ENCODE measurements at regions not wholly inside any gene's neighbourhood (a gene's known extent, or its start where the extent isn't known, plus 50 kb on each side); places are given as distances from the start of the nearest gene placed in this dataset.

DNA sequence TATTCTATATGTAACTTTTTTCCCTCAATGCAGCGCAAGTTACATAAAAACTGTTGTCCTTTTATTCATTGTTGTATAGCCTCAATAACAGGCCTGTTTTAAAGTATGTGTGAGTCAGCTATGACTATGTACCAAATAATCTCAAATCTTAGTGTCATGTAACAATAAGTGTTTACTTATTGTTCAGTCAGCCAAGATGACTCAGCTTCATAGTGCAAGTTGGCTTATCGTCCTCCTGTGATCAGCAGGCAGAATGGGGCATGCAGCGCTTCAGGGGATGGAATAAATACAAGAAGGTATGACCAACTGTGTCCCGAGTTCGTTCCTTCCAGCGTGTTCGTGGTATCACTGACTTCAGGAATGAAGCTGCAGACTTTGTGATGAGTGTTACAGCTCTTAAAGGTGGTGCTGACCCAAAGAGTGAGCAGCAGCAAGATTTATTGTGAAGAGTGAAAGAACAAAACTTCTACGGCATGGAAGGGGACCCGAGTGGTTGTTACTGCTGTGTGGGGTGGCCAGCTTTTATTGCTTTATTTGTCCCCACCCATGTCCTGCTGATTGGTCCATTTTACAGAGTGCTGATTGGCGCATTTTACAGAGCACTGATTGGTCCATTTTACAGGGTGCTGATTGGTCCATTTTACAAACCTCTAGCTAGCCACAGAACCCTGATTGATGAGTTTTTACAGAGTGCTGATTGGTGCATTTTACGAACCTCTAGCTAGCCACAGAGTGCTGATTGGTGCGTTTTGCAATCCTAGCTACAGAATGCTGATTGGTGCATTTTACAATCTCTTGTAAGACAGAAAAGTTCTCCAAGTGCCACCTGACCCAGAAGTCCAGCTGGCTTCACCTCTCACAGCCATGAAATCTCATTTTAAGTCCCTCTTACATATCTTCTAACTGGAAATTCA is 1016.0 kb downstream of the MCTP2 start:
- no peaks in the 10 kb centered on the region for H3K27me3 ChIP-seq (ENCODE audit: control insufficient read depth in 1 of 2, insufficient read depth in 2 of 2, low read length in 2 of 2)
- FAIRE-seq: no peak
- in situ Hi-C loops (cut with HindIII; ENCODE audit: extremely low pct_ligation_motif_present, low pct_unique_long_range_greater_than_20kb) (no loop called here), intact Hi-C loops (cut with micrococcal nuclease; ENCODE audit: unreplicated experiment) (no loop called here)
- H3K4me1 ChIP-seq (ENCODE audit: insufficient read depth, low read length): no peaks in the 10 kb centered on the region
- no peak overlapping the region for H3K4me2 ChIP-seq (ENCODE audit: low read depth, low read length)
- 19% methylated on average over 12 of the region's 12 CpGs for WGBS (ENCODE audit: low lambda C conversion rate)
- no peak overlapping the region for H3K27ac ChIP-seq (ENCODE audit: extremely low read length, insufficient read depth, low read length)
- ChIA-PET POLR2A (no interaction called here), CTCF (ENCODE audit: low intra/inter-chr PET ratio, low total read pairs) (no interaction called here)
- no TSS peak for BruUV-seq (replicated peaks)
- H4K20me1 ChIP-seq (ENCODE audit: insufficient read depth, low read length): no peaks in the 10 kb centered on the region
- no peak overlapping the region for H3K9ac ChIP-seq (ENCODE audit: insufficient read depth, low read depth, low read length)
- H2AFZ ChIP-seq (ENCODE audit: low read length): no peak overlapping the region
- TF ChIP-seq SOX13 (IDR thresholded peaks at IDR 0.05) (no peak), SOX13 (CRISPR knock-in tag; conservative IDR thresholded peaks at IDR 0.05 in 1 of 2, IDR thresholded peaks at IDR 0.05 in 1 of 2) (peak in 1 of 2 experiments; percentile 7; a peak in 1 of 4 replicates), ZNF503 (CRISPR knock-in tag; IDR thresholded peaks at IDR 0.05) (no peak), ZNF12 (CRISPR knock-in tag; IDR thresholded peaks at IDR 0.05) (no peak), BATF2 (CRISPR knock-in tag; IDR thresholded peaks at IDR 0.05) (no peak), FOSL2 (CRISPR knock-in tag; IDR thresholded peaks at IDR 0.05) (peak; percentile 71), CBX2 (IDR thresholded peaks at IDR 0.05; ENCODE audit: low read depth, low read length) (no peak), CBX2 (CRISPR knock-in tag; IDR thresholded peaks at IDR 0.05; ENCODE audit: low read depth) (no peak), MAFK (conservative IDR thresholded peaks at IDR 0.05 in 1 of 2, IDR thresholded peaks at IDR 0.05 in 1 of 2; ENCODE audit: low read length in 2 of 2) (peak; percentile 33 to 64; a peak in 3 of 4 replicates), MAFF (IDR thresholded peaks at IDR 0.05; ENCODE audit: low read depth, low read length) (peak; percentile 50; the same call in 1 of the 2 replicates)
- TF ChIP-seq, protein P1, sequence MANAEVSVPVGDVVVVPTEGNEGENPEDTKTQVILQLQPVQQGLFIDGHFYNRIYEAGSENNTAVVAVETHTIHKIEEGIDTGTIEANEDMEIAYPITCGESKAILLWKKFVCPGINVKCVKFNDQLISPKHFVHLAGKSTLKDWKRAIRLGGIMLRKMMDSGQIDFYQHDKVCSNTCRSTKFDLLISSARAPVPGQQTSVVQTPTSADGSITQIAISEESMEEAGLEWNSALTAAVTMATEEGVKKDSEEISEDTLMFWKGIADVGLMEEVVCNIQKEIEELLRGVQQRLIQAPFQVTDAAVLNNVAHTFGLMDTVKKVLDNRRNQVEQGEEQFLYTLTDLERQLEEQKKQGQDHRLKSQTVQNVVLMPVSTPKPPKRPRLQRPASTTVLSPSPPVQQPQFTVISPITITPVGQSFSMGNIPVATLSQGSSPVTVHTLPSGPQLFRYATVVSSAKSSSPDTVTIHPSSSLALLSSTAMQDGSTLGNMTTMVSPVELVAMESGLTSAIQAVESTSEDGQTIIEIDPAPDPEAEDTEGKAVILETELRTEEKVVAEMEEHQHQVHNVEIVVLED (CRISPR knock-in tag; IDR thresholded peaks at IDR 0.05; ENCODE audit: borderline replicate concordance): no peak
- H3K4me3 ChIP-seq (replicated peaks in 1 of 3; ENCODE audit: insufficient read depth in 1 of 3, low read depth in 2 of 3, low read length in 3 of 3): no peak overlapping the region
- H3K79me2 ChIP-seq (ENCODE audit: insufficient read depth, low read length): no peaks in the 10 kb centered on the region
- H3K36me3 ChIP-seq (replicated peaks in 1 of 2; ENCODE audit: control insufficient read depth in 1 of 2, insufficient read depth in 2 of 2, low read length in 2 of 2): no peaks in the 10 kb centered on the region
- peak; percentile 4 for DNase-seq (ENCODE audit: low spot score)
- no peak for ATAC-seq
- peaks cover 61% of the 10 kb centered on the region for H3K9me3 ChIP-seq (ENCODE audit: low read length)
